Osteoblast (primary cell): ENCODE measurements at regions not wholly inside any gene's neighbourhood (a gene's known extent, or its start where the extent isn't known, plus 50 kb on each side); places are given as distances from the start of the nearest gene placed in this dataset.

Experiments used
- DNase-seq: peaks from one replicate; pipeline ENCODE4 v3.0.0; 2011; ENCODE audit warnings: low spot score, mixed read lengths; ENCODE audit not compliant: insufficient read length; ENCODE audit errors: missing footprints
- H2AFZ ChIP-seq: 2 replicates; pipeline ENCODE4 v1.6.0; 2011; ENCODE audit warnings: mild to moderate bottlenecking, low read length
- H3K27ac ChIP-seq: 2 replicates; pipeline ENCODE4 v1.5.1; 2011; ENCODE audit warnings: mild to moderate bottlenecking, low read depth, low read length, moderate library complexity
- H3K27me3 ChIP-seq: 2 replicates; pipeline ENCODE4 v1.6.0; 2012; ENCODE audit warnings: mild to moderate bottlenecking, control low read depth, inconsistent platforms, low read length, moderate library complexity; ENCODE audit not compliant: insufficient read depth
- H3K36me3 ChIP-seq: 2 replicates; pipeline ENCODE4 v1.5.1; 2011; ENCODE audit warnings: mild to moderate bottlenecking, low read length, control low read depth, moderate library complexity; ENCODE audit not compliant: insufficient read depth
- H3K4me1 ChIP-seq: 2 replicates; pipeline ENCODE4 v1.5.1; 2011; ENCODE audit warnings: mild to moderate bottlenecking, low read length, control low read depth, moderate library complexity; ENCODE audit not compliant: insufficient read depth
- H3K4me2 ChIP-seq: 2 replicates; pipeline ENCODE4 v1.6.0; 2011; ENCODE audit warnings: mild to moderate bottlenecking, low read length; ENCODE audit not compliant: insufficient read depth
- H3K4me3 ChIP-seq: fragments of 200-600 bp; sonication (generic); 3 replicates; pipeline ENCODE4 v1.5.1; 2012; ENCODE audit warnings: mild to moderate bottlenecking, low read length, inconsistent platforms; ENCODE audit not compliant: insufficient read depth
- H3K79me2 ChIP-seq: 2 replicates; pipeline ENCODE4 v1.6.0; 2012; ENCODE audit warnings: mild to moderate bottlenecking, low read length, control low read depth, inconsistent platforms; ENCODE audit not compliant: insufficient read depth
- H3K9me3 ChIP-seq: 2 replicates; pipeline ENCODE4 v1.5.1; 2011; ENCODE audit warnings: low read depth, low read length, control low read depth
- H4K20me1 ChIP-seq: 2 replicates; pipeline ENCODE4 v1.6.0; 2012; ENCODE audit warnings: mild to moderate bottlenecking, low read length, control low read depth; ENCODE audit not compliant: insufficient read depth
- CTCF ChIP-seq: IDR thresholded peaks from 2 replicates; pipeline ENCODE4 v1.5.1; 2011; ENCODE audit warnings: mild to moderate bottlenecking, low read depth, low read length, moderate library complexity; ENCODE audit errors: extremely low read depth

DNA sequence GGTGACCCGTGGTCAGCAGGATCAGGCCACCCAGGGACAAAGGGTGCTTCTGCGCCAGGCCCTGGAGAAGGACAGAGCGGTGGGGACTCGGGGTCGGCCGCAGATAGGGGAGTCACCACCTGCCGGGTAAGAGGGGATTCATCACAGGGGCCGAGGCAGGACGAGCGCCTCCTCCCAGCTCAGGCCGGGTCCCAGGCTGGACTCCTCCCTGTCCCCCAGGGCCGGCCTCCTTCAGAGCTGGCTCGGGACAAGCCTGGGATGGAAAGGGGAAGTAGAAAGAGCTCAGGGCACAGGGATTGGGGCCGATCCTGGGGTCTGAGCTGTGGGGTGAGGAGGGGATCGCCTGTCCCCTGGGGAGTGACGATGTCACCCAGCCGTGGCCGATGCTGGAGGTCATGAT, 139.4 kb downstream of the GPCPD1 start:
- no peaks in the 10 kb centered on the region for H3K27me3 ChIP-seq
- H3K9me3 ChIP-seq: no peaks in the 10 kb centered on the region
- no peak for TF ChIP-seq CTCF
- no peak overlapping the region for H3K27ac ChIP-seq
- no peaks in the 10 kb centered on the region for H3K4me1 ChIP-seq
- no peaks in the 10 kb centered on the region for H3K79me2 ChIP-seq
- H3K4me2 ChIP-seq: peak overlapping the region; percentile 51
- peak overlapping the region; percentile 35 for H3K4me3 ChIP-seq
- H4K20me1 ChIP-seq: no peaks in the 10 kb centered on the region
- no peaks in the 10 kb centered on the region for H3K36me3 ChIP-seq
- DNase-seq: no peak
- no peak overlapping the region for H2AFZ ChIP-seq

- Histone ChIP-seq H3K4me2 (no peak overlapping the region), H3K4me3 (no peak overlapping the region), H3K27me3 (no peaks in the 10 kb centered on the region), H3K79me2 (no peaks in the 10 kb centered on the region), H3K9me3 (no peaks in the 10 kb centered on the region), H3K36me3 (no peaks in the 10 kb centered on the region), H3K27ac (no peak overlapping the region), H4K20me1 (no peaks in the 10 kb centered on the region), H3K4me1 (no peaks in the 10 kb centered on the region), H2AFZ (no peak overlapping the region)
- TF ChIP-seq CTCF: no peak
- DNase-seq: no peak
These were observed 139.9 kb downstream of the GPCPD1 start for GRCh38 chr20:5470943-5471342.

DNA sequence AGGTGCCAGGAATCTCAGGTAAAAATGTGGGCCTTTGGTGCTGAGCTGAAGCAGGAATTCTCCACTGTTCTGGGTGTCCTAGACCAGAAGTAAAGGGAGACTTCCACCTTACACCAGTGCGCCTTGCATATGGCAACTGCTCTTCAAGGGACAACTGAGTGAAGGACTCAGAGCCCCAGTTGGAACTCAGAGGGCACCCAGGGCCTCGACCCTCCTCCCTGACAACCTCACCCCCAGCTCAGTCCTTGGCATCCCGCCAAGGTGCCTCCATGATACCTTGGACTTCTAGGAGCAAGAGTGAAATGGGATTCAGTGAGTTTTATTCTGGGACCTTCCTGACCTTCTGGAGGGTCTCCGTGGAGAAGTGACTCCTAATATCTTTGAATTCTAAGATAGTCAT, 140.3 kb downstream of the GPCPD1 start:
- no peak for DNase-seq
- Histone ChIP-seq H3K4me1 (no peaks in the 10 kb centered on the region), H3K36me3 (no peaks in the 10 kb centered on the region), H2AFZ (no peak overlapping the region), H3K4me2 (no peak overlapping the region), H4K20me1 (no peaks in the 10 kb centered on the region), H3K27ac (no peak overlapping the region), H3K4me3 (no peak overlapping the region), H3K9me3 (no peaks in the 10 kb centered on the region), H3K79me2 (no peaks in the 10 kb centered on the region), H3K27me3 (no peaks in the 10 kb centered on the region)
- TF ChIP-seq CTCF: no peak

GRCh38 chr20:5469111-5469510, 141.7 kb downstream of the GPCPD1 start:
- Histone ChIP-seq H3K79me2 (no peaks in the 10 kb centered on the region), H3K36me3 (no peaks in the 10 kb centered on the region), H3K4me2 (no peak overlapping the region), H3K9me3 (no peaks in the 10 kb centered on the region), H3K27me3 (no peaks in the 10 kb centered on the region), H4K20me1 (no peaks in the 10 kb centered on the region), H3K27ac (no peak overlapping the region), H3K4me3 (no peak overlapping the region), H3K4me1 (no peaks in the 10 kb centered on the region), H2AFZ (no peak overlapping the region)
- DNase-seq: no peak
- no peak for TF ChIP-seq CTCF
